HepG2 (cell line): ENCODE measurements at regions not wholly inside any gene's neighbourhood (a gene's known extent, or its start where the extent isn't known, plus 50 kb on each side); places are given as distances from the start of the nearest gene placed in this dataset.

ENCODE experiments used
- ATAC-seq: fragments of 200-7000 bp; cut with Tn5 transposase; 3 replicates; pipeline ENCODE4 v1.9.1; 2020; ENCODE audit warnings: mild to moderate bottlenecking, moderate library complexity
- BruUV-seq: library from RNA; stranded (reverse); fragments of 400-500 nt; replicated peaks from 2 replicates; lab custom pipeline; 2021; lab: Mats Ljungman, UMichigan
- CTCF ChIA-PET: fragments of 300-600 bp; formaldehyde crosslinking; extraction: SDS; loops from one replicate; lab custom pipeline; 2021; ENCODE audit warnings: low total read pairs, inconsistent platforms, low intra/inter-chr PET ratio; lab: Yijun Ruan, JAX
- POLR2A ChIA-PET: fragments of 350-600 bp; sonication (Branson Sonifier 250); formaldehyde crosslinking; loops from one replicate; lab custom pipeline; 2020; ENCODE audit warnings: antibody characterized with exemption, inconsistent platforms; lab: Yijun Ruan, JAX
- DNase-seq: peaks from one replicate; pipeline ENCODE4 v3.0.0-alpha.2; 2015; ENCODE audit warnings: low spot score
- FAIRE-seq: peaks from 3 replicates; lab custom pipeline; 2011; peaks lifted over from hg19 to GRCh38; lab: Jason Lieb, UNC
- H2AFZ ChIP-seq: one replicate; pipeline ENCODE4 v1.6.1; 2011; ENCODE audit warnings: low read length, inconsistent platforms
- H3K27ac ChIP-seq: fragments of 300-600 bp; 3 replicates; pipeline ENCODE4 v1.8.0; 2011; ENCODE audit warnings: mixed run types, mild to moderate bottlenecking, mixed read lengths, low read length, inconsistent platforms; ENCODE audit not compliant: insufficient read depth; ENCODE audit errors: extremely low read length
- H3K27me3 ChIP-seq, 2 experiments: fragments of 200-600 bp in 1 of 2; 2 replicates in 1 of 2; 3 replicates in 1 of 2; pipeline versions ENCODE4 v1.6.0 to v1.8.0; 2011; ENCODE audit warnings: low read length in 2 of 2, mild to moderate bottlenecking in 2 of 2, moderate library complexity in 2 of 2, inconsistent platforms in 1 of 2; ENCODE audit not compliant: insufficient read depth in 2 of 2, control insufficient read depth in 1 of 2
- H3K36me3 ChIP-seq, 2 experiments: fragments of 200-600 bp in 1 of 2; replicated peaks in 1 of 2; 2 replicates in 1 of 2; 3 replicates in 1 of 2; pipeline versions ENCODE4 v1.5.1 to v1.8.0; 2011; ENCODE audit warnings: low read length in 2 of 2, inconsistent platforms in 1 of 2; ENCODE audit not compliant: insufficient read depth in 2 of 2, control insufficient read depth in 1 of 2
- H3K4me1 ChIP-seq: 2 replicates; pipeline ENCODE4 v1.5.1; 2012; ENCODE audit warnings: low read length, inconsistent platforms; ENCODE audit not compliant: insufficient read depth
- H3K4me2 ChIP-seq: 2 replicates; pipeline ENCODE4 v1.6.0; 2011; ENCODE audit warnings: low read depth, low read length, inconsistent platforms
- H3K4me3 ChIP-seq, 3 experiments: fragments of 200-600 bp in 1 of 3; sonication (generic), shearing (Covaris generic) in 1 of 3; replicated peaks in 1 of 3; 2 replicates each; pipeline ENCODE4 v1.5.1; 2011 to 2016; ENCODE audit warnings: low read length in 3 of 3, inconsistent platforms in 2 of 3, low read depth in 2 of 3, mild to moderate bottlenecking in 2 of 3, control low read depth in 1 of 3, mixed read lengths in 1 of 3; ENCODE audit not compliant: insufficient read depth in 1 of 3
- H3K79me2 ChIP-seq: one replicate; pipeline ENCODE4 v1.6.1; 2011; ENCODE audit warnings: low read length, inconsistent platforms; ENCODE audit not compliant: insufficient read depth
- H3K9ac ChIP-seq: 2 replicates; pipeline ENCODE4 v1.6.0; 2011; ENCODE audit warnings: mild to moderate bottlenecking, low read depth, low read length, inconsistent platforms; ENCODE audit not compliant: insufficient read depth
- H3K9me3 ChIP-seq: 2 replicates; pipeline ENCODE4 v1.5.1; 2012; ENCODE audit warnings: mild to moderate bottlenecking, low read length
- H4K20me1 ChIP-seq: 2 replicates; pipeline ENCODE4 v1.6.0; 2011; ENCODE audit warnings: inconsistent platforms, mild to moderate bottlenecking, low read length, moderate library complexity; ENCODE audit not compliant: insufficient read depth
- AKNA ChIP-seq: sonication (generic); formaldehyde crosslinking; IDR thresholded peaks from 2 replicates; pipeline ENCODE4 v1.4.0; 2020; ENCODE audit warnings: missing genetic modification reagents, borderline replicate concordance
- FOXP4 ChIP-seq: sonication (generic); formaldehyde crosslinking; IDR thresholded peaks from 2 replicates; pipeline ENCODE4 v1.4.0; 2020; ENCODE audit warnings: missing genetic modification reagents
- GATAD1 ChIP-seq: IDR thresholded peaks from 2 replicates; pipeline ENCODE4 v1.6.1; 2016; ENCODE audit warnings: missing genetic modification reagents, missing compliant biosample characterization
- GRHL1 ChIP-seq: sonication (generic); formaldehyde crosslinking; conservative IDR thresholded peaks from 2 replicates; pipeline ENCODE4 v1.8.0; 2022; ENCODE audit warnings: missing genetic modification reagents
- HMGA1 ChIP-seq: sonication (generic); formaldehyde crosslinking; conservative IDR thresholded peaks from 2 replicates; pipeline ENCODE4 v1.4.0; 2020; ENCODE audit warnings: missing genetic modification reagents
- NCOA2 ChIP-seq: sonication (generic); formaldehyde crosslinking; IDR thresholded peaks from 2 replicates; pipeline ENCODE4 v1.8.0; 2022; ENCODE audit warnings: inconsistent platforms
- SMAD3 ChIP-seq: sonication (generic); formaldehyde crosslinking; IDR thresholded peaks from 2 replicates; pipeline ENCODE4 v1.4.0; 2020; ENCODE audit warnings: missing genetic modification reagents
- ZBTB1 ChIP-seq: sonication (generic); formaldehyde crosslinking; IDR thresholded peaks from 2 replicates; pipeline ENCODE4 v1.4.0; 2020; ENCODE audit warnings: missing genetic modification reagents, borderline replicate concordance
- ZBTB10 ChIP-seq: sonication (generic); formaldehyde crosslinking; IDR thresholded peaks from 2 replicates; pipeline ENCODE4 v1.4.0; 2020; ENCODE audit warnings: missing genetic modification reagents, borderline replicate concordance
- ZNF329 ChIP-seq: sonication (generic); formaldehyde crosslinking; IDR thresholded peaks from 2 replicates; pipeline ENCODE4 v1.9.0; 2021; ENCODE audit warnings: low read depth, mild to moderate bottlenecking, missing genetic modification reagents
- ZNF446 ChIP-seq: sonication (generic); formaldehyde crosslinking; IDR thresholded peaks from 2 replicates; pipeline ENCODE4 v1.5.0; 2020; ENCODE audit warnings: mild to moderate bottlenecking, missing genetic modification reagents
- ZNF737 ChIP-seq: sonication (generic); formaldehyde crosslinking; IDR thresholded peaks from 2 replicates; pipeline ENCODE4 v1.5.0; 2020; ENCODE audit warnings: missing genetic modification reagents, mild to moderate bottlenecking, borderline replicate concordance
- WGBS: methylation state at CpG from one replicate; pipeline ENCODE4 v1.1.6; 2017; ENCODE audit warnings: low lambda C conversion rate; 5-methylcytosine and 5-hydroxymethylcytosine counted together
- in situ Hi-C: cut with HindIII; loops from 2 replicates; pipeline ENCODE4 v1.10.0; 2017; ENCODE audit warnings: low pct_unique_long_range_greater_than_20kb; ENCODE audit not compliant: extremely low pct_ligation_motif_present
- intact Hi-C: fragments of 100-400 bp; cut with micrococcal nuclease; formaldehyde crosslinking; loops from one replicate; pipeline ENCODE4 v1.10.0; 2022; ENCODE audit not compliant: unreplicated experiment

GRCh38 chr1:67576474-67576873, 108.5 kb upstream of the GADD45A start (continued):
- TF ChIP-seq ZNF329 (CRISPR knock-in tag) (no peak), ZNF737 (CRISPR knock-in tag) (no peak)

- peaks cover 62% of the 10 kb centered on the region for H3K4me1 ChIP-seq
- 88% methylated on average over 3 of the region's 3 CpGs for WGBS
- TF ChIP-seq ZBTB1 (CRISPR knock-in tag): no peak
- TF ChIP-seq NCOA2 (CRISPR knock-in tag): no peak
- TF ChIP-seq ZNF446 (CRISPR knock-in tag): no peak
- no peak for TF ChIP-seq GRHL1 (CRISPR knock-in tag)
- no peak for TF ChIP-seq ZBTB10
- TF ChIP-seq FOXP4 (CRISPR knock-in tag): no peak
- no peak for TF ChIP-seq GATAD1 (CRISPR knock-in tag)
- no peak for TF ChIP-seq AKNA
- no peak for TF ChIP-seq HMGA1 (CRISPR knock-in tag)
- TF ChIP-seq SMAD3 (CRISPR knock-in tag): no peak
Measured at GRCh38 chr1:67577646-67578045, 107.4 kb upstream of the GADD45A start.

More at GRCh38 chr1:67577646-67578045, 107.4 kb upstream of the GADD45A start:
- ChIA-PET CTCF (no interaction called here), POLR2A (interaction anchor here (1.9 kb wide), 1 partner anchor 107 kb away, joined by 8 read pairs; the partner anchor contains the start of gene GADD45A)
- H3K9ac ChIP-seq: no peak overlapping the region
- no peak overlapping the region for H2AFZ ChIP-seq
- in situ Hi-C loops: no loop called here
- FAIRE-seq (no peak), ATAC-seq (no peak), DNase-seq (no peak)
- no peaks in the 10 kb centered on the region for H3K79me2 ChIP-seq
- no peak overlapping the region for H3K4me3 ChIP-seq
- no peaks in the 10 kb centered on the region for H3K36me3 ChIP-seq
- no peaks in the 10 kb centered on the region for H4K20me1 ChIP-seq
- no peaks in the 10 kb centered on the region for H3K9me3 ChIP-seq
- no peak overlapping the region for H3K27ac ChIP-seq
- BruUV-seq: no TSS peak
- intact Hi-C loops: loop anchor here (5.0 kb wide), 1 partner anchor 55 kb away; no protein-coding TSS in a partner anchor
- no peaks in the 10 kb centered on the region; a peak in 2 of 5 replicates for H3K27me3 ChIP-seq
- H3K4me2 ChIP-seq: no peak overlapping the region
